ENCODE measurements at regions not wholly inside any gene's neighbourhood (a gene's known extent, or its start where the extent isn't known, plus 50 kb on each side); places are given as distances from the start of the nearest gene placed in this dataset.

DNA sequence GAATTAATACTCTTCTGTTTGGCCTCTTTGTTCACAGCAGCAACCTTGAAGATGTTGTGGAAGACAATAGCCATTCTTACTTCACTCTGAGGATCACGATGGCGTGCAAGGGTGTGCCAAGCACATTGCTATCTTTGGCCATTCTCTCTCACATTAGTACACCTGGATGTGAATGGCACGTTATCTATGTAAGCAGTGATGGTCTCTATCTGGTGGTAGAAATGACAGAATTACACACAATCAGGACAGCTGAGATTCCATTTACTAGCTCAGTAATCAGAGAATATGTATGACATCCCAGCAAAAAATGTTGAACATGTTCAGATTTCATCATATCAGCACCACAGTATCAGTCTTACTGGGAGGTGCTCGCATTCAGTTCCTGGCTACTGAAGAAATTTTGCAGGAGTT lies 116.2 kb downstream of the LCA5 start:
- Mint-ChIP-seq H3K9me3 (no peaks in the 10 kb centered on the region), H3K27ac (no peak overlapping the region), H3K4me3 (no peak overlapping the region), H3K36me3 (no peaks in the 10 kb centered on the region), H3K4me1 (peaks cover 14% of the 10 kb centered on the region), H3K27me3 (ENCODE audit: low read depth) (no peaks in the 10 kb centered on the region)
- no peak for ATAC-seq
- CTCF ChIA-PET = no interaction called here
- TF ChIP-seq, protein P1, sequence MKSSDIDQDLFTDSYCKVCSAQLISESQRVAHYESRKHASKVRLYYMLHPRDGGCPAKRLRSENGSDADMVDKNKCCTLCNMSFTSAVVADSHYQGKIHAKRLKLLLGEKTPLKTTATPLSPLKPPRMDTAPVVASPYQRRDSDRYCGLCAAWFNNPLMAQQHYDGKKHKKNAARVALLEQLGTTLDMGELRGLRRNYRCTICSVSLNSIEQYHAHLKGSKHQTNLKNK (CRISPR knock-in tag; IDR thresholded peaks at IDR 0.05) = no peak
- TF ChIP-seq, protein P2, sequence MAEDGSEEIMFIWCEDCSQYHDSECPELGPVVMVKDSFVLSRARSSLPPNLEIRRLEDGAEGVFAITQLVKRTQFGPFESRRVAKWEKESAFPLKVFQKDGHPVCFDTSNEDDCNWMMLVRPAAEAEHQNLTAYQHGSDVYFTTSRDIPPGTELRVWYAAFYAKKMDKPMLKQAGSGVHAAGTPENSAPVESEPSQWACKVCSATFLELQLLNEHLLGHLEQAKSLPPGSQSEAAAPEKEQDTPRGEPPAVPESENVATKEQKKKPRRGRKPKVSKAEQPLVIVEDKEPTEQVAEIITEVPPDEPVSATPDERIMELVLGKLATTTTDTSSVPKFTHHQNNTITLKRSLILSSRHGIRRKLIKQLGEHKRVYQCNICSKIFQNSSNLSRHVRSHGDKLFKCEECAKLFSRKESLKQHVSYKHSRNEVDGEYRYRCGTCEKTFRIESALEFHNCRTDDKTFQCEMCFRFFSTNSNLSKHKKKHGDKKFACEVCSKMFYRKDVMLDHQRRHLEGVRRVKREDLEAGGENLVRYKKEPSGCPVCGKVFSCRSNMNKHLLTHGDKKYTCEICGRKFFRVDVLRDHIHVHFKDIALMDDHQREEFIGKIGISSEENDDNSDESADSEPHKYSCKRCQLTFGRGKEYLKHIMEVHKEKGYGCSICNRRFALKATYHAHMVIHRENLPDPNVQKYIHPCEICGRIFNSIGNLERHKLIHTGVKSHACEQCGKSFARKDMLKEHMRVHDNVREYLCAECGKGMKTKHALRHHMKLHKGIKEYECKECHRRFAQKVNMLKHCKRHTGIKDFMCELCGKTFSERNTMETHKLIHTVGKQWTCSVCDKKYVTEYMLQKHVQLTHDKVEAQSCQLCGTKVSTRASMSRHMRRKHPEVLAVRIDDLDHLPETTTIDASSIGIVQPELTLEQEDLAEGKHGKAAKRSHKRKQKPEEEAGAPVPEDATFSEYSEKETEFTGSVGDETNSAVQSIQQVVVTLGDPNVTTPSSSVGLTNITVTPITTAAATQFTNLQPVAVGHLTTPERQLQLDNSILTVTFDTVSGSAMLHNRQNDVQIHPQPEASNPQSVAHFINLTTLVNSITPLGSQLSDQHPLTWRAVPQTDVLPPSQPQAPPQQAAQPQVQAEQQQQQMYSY (CRISPR knock-in tag; IDR thresholded peaks at IDR 0.05) = no peak
- no peak for TF ChIP-seq OVOL2 (CRISPR knock-in tag; IDR thresholded peaks at IDR 0.05; ENCODE audit: borderline replicate concordance)
- TF ChIP-seq RORB (CRISPR knock-in tag; IDR thresholded peaks at IDR 0.05) = no peak
- no peak for TF ChIP-seq CBFB (CRISPR knock-in tag; IDR thresholded peaks at IDR 0.05; ENCODE audit: low read depth)
- no peak for TF ChIP-seq JAZF1 (CRISPR knock-in tag; IDR thresholded peaks at IDR 0.05)
- TF ChIP-seq, protein P3, sequence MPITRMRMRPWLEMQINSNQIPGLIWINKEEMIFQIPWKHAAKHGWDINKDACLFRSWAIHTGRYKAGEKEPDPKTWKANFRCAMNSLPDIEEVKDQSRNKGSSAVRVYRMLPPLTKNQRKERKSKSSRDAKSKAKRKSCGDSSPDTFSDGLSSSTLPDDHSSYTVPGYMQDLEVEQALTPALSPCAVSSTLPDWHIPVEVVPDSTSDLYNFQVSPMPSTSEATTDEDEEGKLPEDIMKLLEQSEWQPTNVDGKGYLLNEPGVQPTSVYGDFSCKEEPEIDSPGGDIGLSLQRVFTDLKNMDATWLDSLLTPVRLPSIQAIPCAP (CRISPR knock-in tag; IDR thresholded peaks at IDR 0.05) = no peak
- TF ChIP-seq, protein P4, sequence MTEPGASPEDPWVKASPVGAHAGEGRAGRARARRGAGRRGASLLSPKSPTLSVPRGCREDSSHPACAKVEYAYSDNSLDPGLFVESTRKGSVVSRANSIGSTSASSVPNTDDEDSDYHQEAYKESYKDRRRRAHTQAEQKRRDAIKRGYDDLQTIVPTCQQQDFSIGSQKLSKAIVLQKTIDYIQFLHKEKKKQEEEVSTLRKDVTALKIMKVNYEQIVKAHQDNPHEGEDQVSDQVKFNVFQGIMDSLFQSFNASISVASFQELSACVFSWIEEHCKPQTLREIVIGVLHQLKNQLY (CRISPR knock-in tag; IDR thresholded peaks at IDR 0.05) = no peak
- TF ChIP-seq, protein P5, sequence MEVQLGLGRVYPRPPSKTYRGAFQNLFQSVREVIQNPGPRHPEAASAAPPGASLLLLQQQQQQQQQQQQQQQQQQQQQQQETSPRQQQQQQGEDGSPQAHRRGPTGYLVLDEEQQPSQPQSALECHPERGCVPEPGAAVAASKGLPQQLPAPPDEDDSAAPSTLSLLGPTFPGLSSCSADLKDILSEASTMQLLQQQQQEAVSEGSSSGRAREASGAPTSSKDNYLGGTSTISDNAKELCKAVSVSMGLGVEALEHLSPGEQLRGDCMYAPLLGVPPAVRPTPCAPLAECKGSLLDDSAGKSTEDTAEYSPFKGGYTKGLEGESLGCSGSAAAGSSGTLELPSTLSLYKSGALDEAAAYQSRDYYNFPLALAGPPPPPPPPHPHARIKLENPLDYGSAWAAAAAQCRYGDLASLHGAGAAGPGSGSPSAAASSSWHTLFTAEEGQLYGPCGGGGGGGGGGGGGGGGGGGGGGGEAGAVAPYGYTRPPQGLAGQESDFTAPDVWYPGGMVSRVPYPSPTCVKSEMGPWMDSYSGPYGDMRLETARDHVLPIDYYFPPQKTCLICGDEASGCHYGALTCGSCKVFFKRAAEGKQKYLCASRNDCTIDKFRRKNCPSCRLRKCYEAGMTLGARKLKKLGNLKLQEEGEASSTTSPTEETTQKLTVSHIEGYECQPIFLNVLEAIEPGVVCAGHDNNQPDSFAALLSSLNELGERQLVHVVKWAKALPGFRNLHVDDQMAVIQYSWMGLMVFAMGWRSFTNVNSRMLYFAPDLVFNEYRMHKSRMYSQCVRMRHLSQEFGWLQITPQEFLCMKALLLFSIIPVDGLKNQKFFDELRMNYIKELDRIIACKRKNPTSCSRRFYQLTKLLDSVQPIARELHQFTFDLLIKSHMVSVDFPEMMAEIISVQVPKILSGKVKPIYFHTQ (CRISPR knock-in tag; IDR thresholded peaks at IDR 0.05) = no peak
- no peak for TF ChIP-seq ZNF138 (CRISPR knock-in tag; conservative IDR thresholded peaks at IDR 0.05)
- no peak for TF ChIP-seq RELA (CRISPR knock-in tag; IDR thresholded peaks at IDR 0.05; ENCODE audit: borderline replicate concordance)
- TF ChIP-seq ZNF423 (CRISPR knock-in tag; IDR thresholded peaks at IDR 0.05) = no peak
- no peak for TF ChIP-seq ZNF121 (CRISPR knock-in tag; IDR thresholded peaks at IDR 0.05)
- no peak for TF ChIP-seq FOXP1 (CRISPR knock-in tag; IDR thresholded peaks at IDR 0.05; ENCODE audit: borderline replicate concordance)
- no peak for TF ChIP-seq NR1H2 (CRISPR knock-in tag; IDR thresholded peaks at IDR 0.05)
- no peak for TF ChIP-seq ETV6 (CRISPR knock-in tag; IDR thresholded peaks at IDR 0.05)
- no peak for TF ChIP-seq NR3C1 (CRISPR knock-in tag; conservative IDR thresholded peaks at IDR 0.05; ENCODE audit: low read depth)
- no peak for DNase-seq (ENCODE audit: low spot score)
- POLR2A ChIA-PET = no interaction called here

DNA sequence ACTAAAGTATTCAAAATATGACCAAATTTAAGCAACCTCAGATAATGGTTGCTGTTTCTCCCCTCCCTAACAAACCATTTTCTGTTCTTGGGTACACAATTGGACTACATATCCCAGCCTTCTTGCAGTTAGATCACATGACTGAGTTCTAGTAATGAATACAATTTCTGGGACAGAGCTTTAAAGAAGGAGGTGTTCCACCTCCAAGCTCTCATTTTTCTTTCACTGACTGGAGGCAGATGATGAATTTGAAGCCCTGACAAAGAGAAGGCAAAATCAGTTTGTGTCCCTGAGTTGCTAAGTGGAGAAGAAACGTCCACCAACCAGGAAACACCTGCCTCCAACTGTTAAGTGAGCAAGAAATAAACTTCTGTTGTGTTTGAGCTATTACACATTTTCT lies 117.2 kb downstream of the LCA5 start:
- ATAC-seq (no peak), DNase-seq (ENCODE audit: low spot score) (no peak)
- H3K4me3 Mint-ChIP-seq = no peak overlapping the region
- peaks cover 16% of the 10 kb centered on the region for H3K4me1 Mint-ChIP-seq
- no peak overlapping the region for H3K27ac Mint-ChIP-seq
- TF ChIP-seq, protein P6, sequence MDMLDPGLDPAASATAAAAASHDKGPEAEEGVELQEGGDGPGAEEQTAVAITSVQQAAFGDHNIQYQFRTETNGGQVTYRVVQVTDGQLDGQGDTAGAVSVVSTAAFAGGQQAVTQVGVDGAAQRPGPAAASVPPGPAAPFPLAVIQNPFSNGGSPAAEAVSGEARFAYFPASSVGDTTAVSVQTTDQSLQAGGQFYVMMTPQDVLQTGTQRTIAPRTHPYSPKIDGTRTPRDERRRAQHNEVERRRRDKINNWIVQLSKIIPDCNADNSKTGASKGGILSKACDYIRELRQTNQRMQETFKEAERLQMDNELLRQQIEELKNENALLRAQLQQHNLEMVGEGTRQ (CRISPR knock-in tag; IDR thresholded peaks at IDR 0.05) = peak; percentile 84
- TF ChIP-seq, protein P7, sequence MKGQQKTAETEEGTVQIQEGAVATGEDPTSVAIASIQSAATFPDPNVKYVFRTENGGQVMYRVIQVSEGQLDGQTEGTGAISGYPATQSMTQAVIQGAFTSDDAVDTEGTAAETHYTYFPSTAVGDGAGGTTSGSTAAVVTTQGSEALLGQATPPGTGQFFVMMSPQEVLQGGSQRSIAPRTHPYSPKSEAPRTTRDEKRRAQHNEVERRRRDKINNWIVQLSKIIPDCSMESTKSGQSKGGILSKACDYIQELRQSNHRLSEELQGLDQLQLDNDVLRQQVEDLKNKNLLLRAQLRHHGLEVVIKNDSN (CRISPR knock-in tag; IDR thresholded peaks at IDR 0.05) = peak; percentile 83
- no peak for TF ChIP-seq GTF2I (CRISPR knock-in tag; conservative IDR thresholded peaks at IDR 0.05)
- TF ChIP-seq, protein P8, sequence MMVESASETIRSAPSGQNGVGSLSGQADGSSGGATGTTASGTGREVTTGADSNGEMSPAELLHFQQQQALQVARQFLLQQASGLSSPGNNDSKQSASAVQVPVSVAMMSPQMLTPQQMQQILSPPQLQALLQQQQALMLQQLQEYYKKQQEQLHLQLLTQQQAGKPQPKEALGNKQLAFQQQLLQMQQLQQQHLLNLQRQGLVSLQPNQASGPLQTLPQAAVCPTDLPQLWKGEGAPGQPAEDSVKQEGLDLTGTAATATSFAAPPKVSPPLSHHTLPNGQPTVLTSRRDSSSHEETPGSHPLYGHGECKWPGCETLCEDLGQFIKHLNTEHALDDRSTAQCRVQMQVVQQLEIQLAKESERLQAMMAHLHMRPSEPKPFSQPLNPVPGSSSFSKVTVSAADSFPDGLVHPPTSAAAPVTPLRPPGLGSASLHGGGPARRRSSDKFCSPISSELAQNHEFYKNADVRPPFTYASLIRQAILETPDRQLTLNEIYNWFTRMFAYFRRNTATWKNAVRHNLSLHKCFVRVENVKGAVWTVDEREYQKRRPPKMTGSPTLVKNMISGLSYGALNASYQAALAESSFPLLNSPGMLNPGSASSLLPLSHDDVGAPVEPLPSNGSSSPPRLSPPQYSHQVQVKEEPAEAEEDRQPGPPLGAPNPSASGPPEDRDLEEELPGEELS (CRISPR knock-in tag; IDR thresholded peaks at IDR 0.05) = no peak
- CTCF ChIA-PET = no interaction called here
- no peaks in the 10 kb centered on the region for H3K36me3 Mint-ChIP-seq
- POLR2A ChIA-PET = no interaction called here
- no peaks in the 10 kb centered on the region for H3K27me3 Mint-ChIP-seq (ENCODE audit: low read depth)
- H3K9me3 Mint-ChIP-seq = no peaks in the 10 kb centered on the region
